Activated B cell treated with CpG ODN at 0.5 μM for 24 hours (primary cell): ENCODE measurements at regions not wholly inside any gene's neighbourhood (a gene's known extent, or its start where the extent isn't known, plus 50 kb on each side); places are given as distances from the start of the nearest gene placed in this dataset.

Experiments
- ATAC-seq: fragments of 200-7000 bp; cut with Tn5 transposase; one replicate; pipeline ENCODE4 v1.10.0; 2021; ENCODE audit warnings: low read depth, mild to moderate bottlenecking, moderate library complexity
- CTCF ChIA-PET: fragments of 350-600 bp; sonication (Branson Sonifier 250); formaldehyde crosslinking; loops from one replicate; lab custom pipeline; 2021; ENCODE audit warnings: antibody characterized with exemption; lab: Charles Lee
- POLR2A ChIA-PET: fragments of 350-600 bp; sonication (Branson Sonifier 250); formaldehyde crosslinking; loops from one replicate; lab custom pipeline; 2021; ENCODE audit warnings: antibody characterized with exemption; lab: Charles Lee
- DNase-seq: peaks from one replicate; pipeline ENCODE4 v3.0.0; 2022
- H3K27ac Mint-ChIP-seq: one replicate; pipeline ENCODE4 v1.8.0; 2020; ENCODE audit warnings: mixed read lengths
- H3K27me3 Mint-ChIP-seq: one replicate; pipeline ENCODE4 v1.8.0; 2021; ENCODE audit warnings: mixed read lengths
- H3K36me3 Mint-ChIP-seq: one replicate; pipeline ENCODE4 v1.8.0; 2021; ENCODE audit warnings: low read depth, mixed read lengths
- H3K4me1 Mint-ChIP-seq: one replicate; pipeline ENCODE4 v1.8.0; 2021; ENCODE audit warnings: mixed read lengths
- H3K4me3 Mint-ChIP-seq: one replicate; pipeline ENCODE4 v1.8.0; 2020; ENCODE audit warnings: mild to moderate bottlenecking, mixed read lengths
- H3K9me3 Mint-ChIP-seq: one replicate; pipeline ENCODE4 v1.8.0; 2020; ENCODE audit warnings: mixed read lengths
- CTCF ChIP-seq: fragments of 200-600 bp; IDR thresholded peaks from one replicate; pipeline ENCODE4 v1.8.0; 2022; ENCODE audit warnings: antibody characterized with exemption, mild to moderate bottlenecking
- intact Hi-C: fragments of 100-400 bp; cut with micrococcal nuclease; formaldehyde crosslinking; loops from one replicate; pipeline ENCODE4 v1.15.1; 2024

- H3K4me3 Mint-ChIP-seq, result no peak overlapping the region
- H3K9me3 Mint-ChIP-seq, result no peaks in the 10 kb centered on the region
- H3K36me3 Mint-ChIP-seq, result no peaks in the 10 kb centered on the region
- ChIA-PET POLR2A (interaction anchor here (0.6 kb wide), 1 partner anchor 29 kb away, joined by 8 read pairs; no protein-coding TSS in a partner anchor), CTCF (no interaction called here)
- no peaks in the 10 kb centered on the region for H3K4me1 Mint-ChIP-seq
- intact Hi-C loops, result no loop called here
- DNase-seq (no peak), ATAC-seq (no peak)
- no peak for TF ChIP-seq CTCF
- H3K27ac Mint-ChIP-seq, result no peak overlapping the region
- no peaks in the 10 kb centered on the region for H3K27me3 Mint-ChIP-seq
Measured at GRCh38 chr4:20445933-20446723, 194.4 kb downstream of the SLIT2 start.

- H3K4me1 Mint-ChIP-seq, result no peaks in the 10 kb centered on the region
- DNase-seq (no peak), ATAC-seq (no peak)
- intact Hi-C loops, result no loop called here
- TF ChIP-seq CTCF, result no peak
- H3K27ac Mint-ChIP-seq, result no peak overlapping the region
- H3K9me3 Mint-ChIP-seq, result no peaks in the 10 kb centered on the region
- ChIA-PET POLR2A (no interaction called here), CTCF (no interaction called here)
- no peak overlapping the region for H3K4me3 Mint-ChIP-seq
- no peaks in the 10 kb centered on the region for H3K27me3 Mint-ChIP-seq
- no peaks in the 10 kb centered on the region for H3K36me3 Mint-ChIP-seq
Measured at GRCh38 chr4:20447103-20447502, 195.4 kb downstream of the SLIT2 start.

GRCh38 chr4:20451986-20452385 is 200.3 kb downstream of the SLIT2 start:
- Mint-ChIP-seq H3K4me3 (no peak overlapping the region), H3K27me3 (no peaks in the 10 kb centered on the region), H3K36me3 (no peaks in the 10 kb centered on the region), H3K4me1 (no peaks in the 10 kb centered on the region), H3K9me3 (no peaks in the 10 kb centered on the region), H3K27ac (no peak overlapping the region)
- TF ChIP-seq CTCF, result no peak
- ChIA-PET POLR2A (no interaction called here), CTCF (no interaction called here)
- intact Hi-C loops, result no loop called here
- ATAC-seq (no peak), DNase-seq (no peak)

GRCh38 chr4:20454515-20454914 is 202.8 kb downstream of the SLIT2 start:
- Mint-ChIP-seq H3K27me3 (no peaks in the 10 kb centered on the region), H3K4me1 (no peaks in the 10 kb centered on the region), H3K36me3 (no peaks in the 10 kb centered on the region), H3K9me3 (no peaks in the 10 kb centered on the region), H3K27ac (no peak overlapping the region), H3K4me3 (no peak overlapping the region)
- ChIA-PET CTCF (no interaction called here), POLR2A (no interaction called here)
- no peak for ATAC-seq
- TF ChIP-seq CTCF, result no peak
- intact Hi-C loops, result no loop called here
- DNase-seq, result no peak

- H3K27ac Mint-ChIP-seq, result no peak overlapping the region
- CTCF ChIA-PET, result no interaction called here
- H3K4me1 Mint-ChIP-seq, result no peaks in the 10 kb centered on the region
- H3K4me3 Mint-ChIP-seq, result no peak overlapping the region
- no peak for ATAC-seq
- POLR2A ChIA-PET, result no interaction called here
- H3K27me3 Mint-ChIP-seq, result no peaks in the 10 kb centered on the region
- intact Hi-C loops, result no loop called here
- no peak for DNase-seq
- H3K9me3 Mint-ChIP-seq, result no peaks in the 10 kb centered on the region
- TF ChIP-seq CTCF, result no peak
- H3K36me3 Mint-ChIP-seq, result no peaks in the 10 kb centered on the region
Measured at GRCh38 chr4:20456407-20456806, 204.7 kb downstream of the SLIT2 start.
